IPS-15b (cell line): ENCODE measurements at regions not wholly inside any gene's neighbourhood (a gene's known extent, or its start where the extent isn't known, plus 50 kb on each side); places are given as distances from the start of the nearest gene placed in this dataset.

Source experiments
- H3K27me3 ChIP-seq: one replicate; pipeline ENCODE4 v1.6.1; 2013; ENCODE audit warnings: low read length; ENCODE audit not compliant: control insufficient read depth, insufficient read depth
- H3K36me3 ChIP-seq: one replicate; pipeline ENCODE4 v1.6.1; 2013; ENCODE audit warnings: low read length; ENCODE audit not compliant: control insufficient read depth, insufficient read depth
- H3K4me1 ChIP-seq: one replicate; pipeline ENCODE4 v1.6.1; 2013; ENCODE audit warnings: mild to moderate bottlenecking, low read length; ENCODE audit not compliant: control insufficient read depth, insufficient read depth
- H3K4me3 ChIP-seq: one replicate; pipeline ENCODE4 v1.5.1; 2013; ENCODE audit warnings: low read depth, low read length
- H3K9ac ChIP-seq: one replicate; pipeline ENCODE4 v1.6.1; 2013; ENCODE audit warnings: low read depth, mild to moderate bottlenecking, low read length
- H3K9me3 ChIP-seq: one replicate; pipeline ENCODE4 v1.6.1; 2013; ENCODE audit warnings: mild to moderate bottlenecking, low read length; ENCODE audit not compliant: control insufficient read depth, insufficient read depth

DNA sequence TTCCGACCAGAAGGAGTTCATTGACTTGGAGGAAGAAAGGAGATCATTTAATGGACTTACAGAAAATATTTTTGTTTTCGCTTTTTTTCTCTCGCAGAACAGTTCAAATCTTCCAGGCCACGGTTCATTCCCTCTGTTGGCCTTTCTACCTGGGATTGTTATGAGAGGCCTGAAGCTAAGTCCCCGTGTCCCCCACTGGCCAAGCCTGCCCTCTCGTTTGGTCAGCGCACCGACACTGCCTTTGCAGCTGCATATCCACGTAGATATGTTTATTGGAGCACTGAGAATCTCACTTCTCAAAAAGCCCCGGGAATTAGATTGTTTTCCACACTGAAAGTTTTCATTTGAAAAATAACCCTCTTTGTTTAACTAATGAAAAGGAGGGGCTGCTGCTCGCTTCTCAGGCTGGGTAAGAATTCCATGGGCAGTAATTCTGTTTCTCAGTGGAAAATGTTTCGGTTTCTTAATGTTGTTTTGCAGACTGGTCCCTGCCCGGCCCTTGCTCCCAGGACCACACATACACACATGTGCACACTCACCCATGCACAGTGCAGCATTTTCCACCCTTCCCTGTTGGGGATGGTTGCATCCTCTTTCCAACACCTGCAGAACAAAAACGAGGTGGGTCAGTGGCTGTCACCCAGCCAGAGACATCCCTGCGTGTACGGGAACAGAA, 655.7 kb downstream of the BNC2 start:
- no peaks in the 10 kb centered on the region for H3K9me3 ChIP-seq
- no peak overlapping the region for H3K9ac ChIP-seq
- no peaks in the 10 kb centered on the region for H3K36me3 ChIP-seq
- H3K27me3 ChIP-seq: no peaks in the 10 kb centered on the region
- peaks cover 2% of the 10 kb centered on the region for H3K4me1 ChIP-seq
- H3K4me3 ChIP-seq: no peak overlapping the region

DNA sequence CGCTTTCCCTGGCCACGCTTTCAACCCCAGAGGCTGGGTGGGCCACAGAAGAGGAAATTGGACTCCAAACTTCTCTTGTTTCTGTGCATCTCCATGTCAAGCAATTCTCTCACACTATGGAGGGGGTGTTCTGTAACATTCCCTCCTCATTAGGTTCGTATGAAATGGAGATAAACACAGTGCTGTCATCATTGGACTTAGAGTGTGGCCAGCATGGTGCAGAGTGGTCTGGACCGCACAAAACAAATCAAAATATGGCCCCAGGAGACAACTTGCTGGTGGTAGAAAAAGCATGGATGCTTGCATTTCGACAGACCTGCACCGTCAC, 655.2 kb downstream of the BNC2 start:
- Histone ChIP-seq H3K36me3 (no peaks in the 10 kb centered on the region), H3K9me3 (no peaks in the 10 kb centered on the region), H3K4me1 (peaks cover 2% of the 10 kb centered on the region), H3K27me3 (no peaks in the 10 kb centered on the region), H3K4me3 (no peak overlapping the region), H3K9ac (no peak overlapping the region)

- peaks cover 21% of the 10 kb centered on the region for H3K4me1 ChIP-seq
- H3K9ac ChIP-seq: no peak overlapping the region
- no peaks in the 10 kb centered on the region for H3K36me3 ChIP-seq
- H3K4me3 ChIP-seq: no peak overlapping the region
- no peaks in the 10 kb centered on the region for H3K27me3 ChIP-seq
- no peaks in the 10 kb centered on the region for H3K9me3 ChIP-seq
These were observed 652.3 kb downstream of the BNC2 start for GRCh38 chr9:16217943-16218701.

GRCh38 chr9:16221366-16221765, 649.1 kb downstream of the BNC2 start:
- no peak overlapping the region for H3K4me3 ChIP-seq
- H3K9ac ChIP-seq: no peak overlapping the region
- H3K4me1 ChIP-seq: peaks cover 22% of the 10 kb centered on the region
- no peaks in the 10 kb centered on the region for H3K36me3 ChIP-seq
- no peaks in the 10 kb centered on the region for H3K27me3 ChIP-seq
- no peaks in the 10 kb centered on the region for H3K9me3 ChIP-seq

GRCh38 chr9:16221822-16222547, 648.5 kb downstream of the BNC2 start:
- Histone ChIP-seq H3K4me1 (peaks cover 22% of the 10 kb centered on the region), H3K9ac (no peak overlapping the region), H3K27me3 (no peaks in the 10 kb centered on the region), H3K36me3 (no peaks in the 10 kb centered on the region), H3K4me3 (no peak overlapping the region), H3K9me3 (no peaks in the 10 kb centered on the region)

DNA sequence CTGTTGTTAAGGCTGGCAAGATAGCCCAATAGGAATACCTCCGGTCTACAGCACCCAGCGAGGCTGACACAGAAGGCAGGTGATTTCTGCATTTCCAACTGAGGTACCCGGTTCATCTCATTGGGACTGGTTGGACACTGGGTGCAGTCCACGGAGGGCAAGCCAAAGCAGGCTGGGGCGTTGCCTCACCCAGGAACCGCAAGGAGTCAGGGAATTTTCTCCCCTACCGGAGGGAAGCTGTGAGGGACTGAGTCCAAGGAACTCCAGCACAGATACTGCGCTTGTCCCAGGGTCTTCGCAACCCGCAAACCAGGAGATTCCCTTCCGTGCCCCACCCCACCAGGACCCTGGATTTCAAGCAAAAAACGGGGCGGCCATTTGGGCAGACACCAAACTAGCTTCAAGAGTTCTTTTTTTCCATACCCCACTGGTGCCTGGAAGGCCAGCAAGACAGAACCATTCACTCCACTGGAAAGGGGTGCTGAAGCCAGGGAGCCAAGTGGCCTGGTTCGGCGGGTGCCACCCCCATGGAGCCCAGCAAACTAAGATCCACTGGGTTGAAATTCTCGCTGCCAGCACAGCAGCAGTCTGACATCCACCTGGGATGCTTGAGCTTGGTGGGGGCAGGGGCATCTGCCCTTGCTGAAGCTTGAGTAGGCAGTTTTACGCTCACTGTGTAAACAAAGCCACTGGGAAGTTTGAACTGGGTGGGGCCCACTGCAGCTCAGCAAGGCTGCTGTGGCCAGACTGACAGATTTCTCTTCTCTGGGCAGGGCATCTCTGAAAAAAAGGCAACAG, 647.2 kb downstream of the BNC2 start:
- Histone ChIP-seq H3K9ac (no peak overlapping the region), H3K36me3 (no peaks in the 10 kb centered on the region), H3K9me3 (no peaks in the 10 kb centered on the region), H3K4me3 (no peak overlapping the region), H3K27me3 (no peaks in the 10 kb centered on the region), H3K4me1 (peaks cover 22% of the 10 kb centered on the region)

DNA sequence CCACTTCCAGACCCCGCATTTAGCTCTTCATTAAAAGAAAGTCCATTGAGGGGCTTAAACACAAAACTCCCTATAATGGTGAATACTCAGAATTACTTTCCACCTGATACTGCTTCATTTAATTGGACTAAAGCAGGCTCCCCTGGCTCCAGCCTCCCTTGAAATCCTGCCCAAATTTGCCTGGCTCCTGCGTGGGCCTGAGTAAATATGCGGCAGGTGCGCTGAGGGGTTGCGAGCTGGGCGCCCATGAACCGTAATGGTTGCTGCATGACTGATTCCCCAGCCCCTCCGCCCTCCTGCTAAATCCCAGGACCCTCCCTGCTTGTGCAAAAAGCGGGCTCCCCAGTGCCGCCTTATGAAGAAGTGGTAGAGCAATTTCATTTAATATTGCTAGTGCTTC, 639.7 kb downstream of the BNC2 start:
- peaks cover 3% of the 10 kb centered on the region for H3K36me3 ChIP-seq
- no peaks in the 10 kb centered on the region for H3K4me1 ChIP-seq
- no peak overlapping the region for H3K4me3 ChIP-seq
- no peaks in the 10 kb centered on the region for H3K27me3 ChIP-seq
- H3K9ac ChIP-seq: no peak overlapping the region
- H3K9me3 ChIP-seq: no peaks in the 10 kb centered on the region

- Histone ChIP-seq H3K27me3 (no peaks in the 10 kb centered on the region), H3K36me3 (peaks cover 3% of the 10 kb centered on the region), H3K4me3 (no peak overlapping the region)
These were observed 634.2 kb downstream of the BNC2 start for GRCh38 chr9:16236311-16236710.

GRCh38 chr9:16236882-16237281, 633.6 kb downstream of the BNC2 start:
- H3K9ac ChIP-seq: no peak overlapping the region

More at GRCh38 chr9:16236311-16236710, 634.2 kb downstream of the BNC2 start:
- no peaks in the 10 kb centered on the region for H3K9me3 ChIP-seq
- H3K4me1 ChIP-seq: no peaks in the 10 kb centered on the region
- no peak overlapping the region for H3K9ac ChIP-seq

DNA sequence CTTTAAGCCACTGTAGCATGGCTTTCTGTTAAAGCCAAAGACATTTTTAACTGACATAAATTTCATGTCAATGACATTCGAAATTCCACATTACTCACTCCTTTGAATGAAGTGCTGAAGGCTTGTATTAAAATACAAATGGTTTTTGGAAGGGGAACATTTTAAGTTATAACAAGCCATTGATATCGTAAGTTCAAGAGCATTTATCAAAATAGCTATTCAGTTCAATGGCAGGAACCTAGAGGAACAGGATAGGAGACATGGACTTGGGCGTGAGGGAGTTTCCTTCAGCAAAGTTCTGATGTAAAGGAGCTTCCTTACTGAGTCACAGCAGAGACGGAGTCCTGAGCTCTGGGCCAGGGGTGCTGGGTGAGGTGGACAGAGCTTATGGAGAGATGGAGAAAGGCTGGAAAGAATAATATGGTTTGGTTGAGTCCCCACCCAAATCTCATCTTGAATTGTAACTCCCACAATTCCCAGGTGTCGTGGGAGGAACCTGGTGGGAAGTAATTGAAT, 631.8 kb downstream of the BNC2 start:
- Histone ChIP-seq H3K4me1 (peaks cover 4% of the 10 kb centered on the region), H3K9ac (no peak overlapping the region), H3K9me3 (no peaks in the 10 kb centered on the region), H3K36me3 (peaks cover 3% of the 10 kb centered on the region), H3K4me3 (no peak overlapping the region), H3K27me3 (no peaks in the 10 kb centered on the region)

More at GRCh38 chr9:16236882-16237281, 633.6 kb downstream of the BNC2 start:
- H3K36me3 ChIP-seq: peaks cover 3% of the 10 kb centered on the region
- H3K4me3 ChIP-seq: no peak overlapping the region
- H3K27me3 ChIP-seq: no peaks in the 10 kb centered on the region
- H3K4me1 ChIP-seq: no peaks in the 10 kb centered on the region
- no peaks in the 10 kb centered on the region for H3K9me3 ChIP-seq

GRCh38 chr9:16241231-16241630, 629.2 kb downstream of the BNC2 start:
- peaks cover 4% of the 10 kb centered on the region for H3K4me1 ChIP-seq
- H3K9ac ChIP-seq: no peak overlapping the region
- H3K36me3 ChIP-seq: no peaks in the 10 kb centered on the region
- H3K9me3 ChIP-seq: no peaks in the 10 kb centered on the region
- no peaks in the 10 kb centered on the region for H3K27me3 ChIP-seq
- no peak overlapping the region for H3K4me3 ChIP-seq
